ENCODE measurements at regions not wholly inside any gene's neighbourhood (a gene's known extent, or its start where the extent isn't known, plus 50 kb on each side); places are given as distances from the start of the nearest gene placed in this dataset.

DNA sequence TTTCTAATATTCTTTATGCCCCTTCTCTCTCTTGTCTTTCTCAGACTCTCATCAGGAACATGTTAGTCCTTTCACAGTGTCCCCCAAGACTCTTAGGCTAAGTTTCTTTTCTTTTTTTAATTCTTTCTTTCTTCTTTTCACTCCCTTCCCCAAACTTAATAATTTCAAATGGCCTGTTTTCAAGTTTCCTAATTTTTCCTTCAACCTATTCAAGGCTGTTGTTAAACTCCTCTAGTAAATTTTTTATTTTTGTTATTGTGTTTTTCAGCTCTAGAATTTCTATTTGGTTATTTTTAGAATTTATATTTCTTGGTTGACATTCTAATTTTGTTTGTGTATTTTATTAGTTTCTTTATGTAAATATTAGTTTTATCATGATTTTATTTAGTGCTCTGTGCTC, 236.6 kb upstream of the GYPC start:
- TF ChIP-seq, protein P1, sequence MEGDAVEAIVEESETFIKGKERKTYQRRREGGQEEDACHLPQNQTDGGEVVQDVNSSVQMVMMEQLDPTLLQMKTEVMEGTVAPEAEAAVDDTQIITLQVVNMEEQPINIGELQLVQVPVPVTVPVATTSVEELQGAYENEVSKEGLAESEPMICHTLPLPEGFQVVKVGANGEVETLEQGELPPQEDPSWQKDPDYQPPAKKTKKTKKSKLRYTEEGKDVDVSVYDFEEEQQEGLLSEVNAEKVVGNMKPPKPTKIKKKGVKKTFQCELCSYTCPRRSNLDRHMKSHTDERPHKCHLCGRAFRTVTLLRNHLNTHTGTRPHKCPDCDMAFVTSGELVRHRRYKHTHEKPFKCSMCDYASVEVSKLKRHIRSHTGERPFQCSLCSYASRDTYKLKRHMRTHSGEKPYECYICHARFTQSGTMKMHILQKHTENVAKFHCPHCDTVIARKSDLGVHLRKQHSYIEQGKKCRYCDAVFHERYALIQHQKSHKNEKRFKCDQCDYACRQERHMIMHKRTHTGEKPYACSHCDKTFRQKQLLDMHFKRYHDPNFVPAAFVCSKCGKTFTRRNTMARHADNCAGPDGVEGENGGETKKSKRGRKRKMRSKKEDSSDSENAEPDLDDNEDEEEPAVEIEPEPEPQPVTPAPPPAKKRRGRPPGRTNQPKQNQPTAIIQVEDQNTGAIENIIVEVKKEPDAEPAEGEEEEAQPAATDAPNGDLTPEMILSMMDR (IDR thresholded peaks at IDR 0.05; ENCODE audit: low read depth, low read length, missing input control) = no peak
- TF ChIP-seq, protein P2, sequence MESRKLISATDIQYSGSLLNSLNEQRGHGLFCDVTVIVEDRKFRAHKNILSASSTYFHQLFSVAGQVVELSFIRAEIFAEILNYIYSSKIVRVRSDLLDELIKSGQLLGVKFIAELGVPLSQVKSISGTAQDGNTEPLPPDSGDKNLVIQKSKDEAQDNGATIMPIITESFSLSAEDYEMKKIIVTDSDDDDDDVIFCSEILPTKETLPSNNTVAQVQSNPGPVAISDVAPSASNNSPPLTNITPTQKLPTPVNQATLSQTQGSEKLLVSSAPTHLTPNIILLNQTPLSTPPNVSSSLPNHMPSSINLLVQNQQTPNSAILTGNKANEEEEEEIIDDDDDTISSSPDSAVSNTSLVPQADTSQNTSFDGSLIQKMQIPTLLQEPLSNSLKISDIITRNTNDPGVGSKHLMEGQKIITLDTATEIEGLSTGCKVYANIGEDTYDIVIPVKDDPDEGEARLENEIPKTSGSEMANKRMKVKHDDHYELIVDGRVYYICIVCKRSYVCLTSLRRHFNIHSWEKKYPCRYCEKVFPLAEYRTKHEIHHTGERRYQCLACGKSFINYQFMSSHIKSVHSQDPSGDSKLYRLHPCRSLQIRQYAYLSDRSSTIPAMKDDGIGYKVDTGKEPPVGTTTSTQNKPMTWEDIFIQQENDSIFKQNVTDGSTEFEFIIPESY (IDR thresholded peaks at IDR 0.05) = no peak
- TF ChIP-seq REST (IDR thresholded peaks at IDR 0.05) (no peak), RAD21 (IDR thresholded peaks at IDR 0.05) (no peak), ATF3 (IDR thresholded peaks at IDR 0.05) (no peak), SP1 (IDR thresholded peaks at IDR 0.05) (no peak), HNF4A (conservative IDR thresholded peaks at IDR 0.05) (no peak), GABPA (IDR thresholded peaks at IDR 0.05 in 1 of 2, conservative IDR thresholded peaks at IDR 0.05 in 1 of 2) (no peak)
